ENCODE measurements at regions not wholly inside any gene's neighbourhood (a gene's known extent, or its start where the extent isn't known, plus 50 kb on each side); places are given as distances from the start of the nearest gene placed in this dataset.
"Not testable (repeated sequence)": the region's sequence is repeated elsewhere in the genome, so short reads cannot be mapped to it uniquely, and the experiment has no call there.

DNA sequence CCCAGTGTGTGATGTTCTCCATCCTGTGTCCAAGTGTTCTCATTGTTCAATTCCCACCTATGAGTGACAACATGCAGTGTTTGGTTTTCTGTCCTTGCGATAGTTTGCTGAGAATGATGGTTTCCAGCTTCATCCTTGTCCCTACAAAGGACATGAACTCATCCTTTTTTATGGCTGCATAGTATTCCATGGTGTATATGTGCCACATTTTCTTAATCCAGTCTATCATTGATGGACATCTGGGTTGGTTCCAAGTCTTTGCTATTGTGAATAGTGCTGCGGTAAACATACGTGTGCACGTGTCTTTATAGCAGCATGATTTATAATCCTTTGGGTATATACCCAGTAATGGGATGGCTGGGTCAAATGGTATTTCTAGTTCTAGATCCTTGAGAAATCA lies 134.3 kb downstream of the CCDC71L start:
- CTCF ChIA-PET; H3K9me3 ChIP-seq (ENCODE audit: control extremely low read depth in 1 of 3, control insufficient read depth in 2 of 3, insufficient read depth in 1 of 3, low read length in 2 of 3); intact Hi-C loops (cut with micrococcal nuclease); H3K36me3 ChIP-seq (replicated peaks in 1 of 2; ENCODE audit: control extremely low read depth in 1 of 2, control insufficient read depth in 1 of 2, extremely low read depth in 1 of 2, insufficient read depth in 2 of 2, low read length in 1 of 2); H3K79me2 ChIP-seq (ENCODE audit: control insufficient read depth, insufficient read depth, low read length); H3K27ac Mint-ChIP-seq; H3K4me1 ChIP-seq (ENCODE audit: control insufficient read depth in 2 of 2, insufficient read depth in 2 of 2, low read length in 2 of 2); H3K4me3 Mint-ChIP-seq; H3K4me3 ChIP-seq (ENCODE audit: control extremely low read depth in 1 of 5, extremely low read depth in 1 of 5, insufficient read depth in 1 of 5, low read depth in 2 of 5, low read length in 4 of 5); H3K9me3 Mint-ChIP-seq (ENCODE audit: insufficient read depth); ATAC-seq (ENCODE audit: low read depth); H3K27me3 ChIP-seq (replicated peaks in 1 of 4; ENCODE audit: control extremely low read depth in 1 of 4, control insufficient read depth in 3 of 4, insufficient read depth in 4 of 4, low read length in 3 of 4); H3K27ac ChIP-seq (ENCODE audit: low read length in 2 of 2); H3K4me2 ChIP-seq (replicated peaks; ENCODE audit: low read depth, low read length, poor library complexity, severe bottlenecking); H3K4me1 Mint-ChIP-seq; DNase-seq; H3K9ac ChIP-seq (ENCODE audit: low read length); POLR2A ChIA-PET; H4K20me1 ChIP-seq (ENCODE audit: control insufficient read depth, insufficient read depth, low read length, poor library complexity, severe bottlenecking); H2AFZ ChIP-seq (ENCODE audit: insufficient read depth, low read depth, low read length, poor library complexity, severe bottlenecking): not testable (repeated sequence)
- no CpG with 5 or more reads among the region's 4 CpGs for WGBS (ENCODE audit: insufficient coverage)
- H3K27me3 Mint-ChIP-seq, result peaks cover 19% of the 10 kb centered on the region

DNA sequence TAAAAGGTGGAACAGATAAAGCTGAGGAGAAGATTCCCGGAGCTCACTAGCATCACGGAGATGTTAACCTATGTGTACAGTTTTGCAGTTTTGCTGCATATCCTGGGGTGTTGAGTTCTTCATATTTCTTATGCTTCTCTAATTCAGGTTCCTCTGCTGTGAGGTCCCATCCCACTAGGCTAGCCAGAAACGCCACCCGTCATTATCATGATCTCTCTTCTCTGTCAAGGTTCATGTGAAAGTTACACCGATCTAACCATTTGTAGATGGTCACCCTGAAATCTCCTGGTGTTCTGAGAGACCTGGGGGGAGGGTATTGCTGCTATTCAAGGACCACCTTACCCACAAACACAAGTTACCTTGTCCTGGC lies 136.3 kb downstream of the CCDC71L start:
- H3K4me1 ChIP-seq (ENCODE audit: control insufficient read depth in 2 of 2, insufficient read depth in 2 of 2, low read length in 2 of 2), result no peaks in the 10 kb centered on the region
- H3K79me2 ChIP-seq (ENCODE audit: control insufficient read depth, insufficient read depth, low read length), result no peaks in the 10 kb centered on the region
- no peaks in the 10 kb centered on the region for H3K9me3 ChIP-seq (ENCODE audit: control extremely low read depth in 1 of 3, control insufficient read depth in 2 of 3, insufficient read depth in 1 of 3, low read length in 2 of 3)
- WGBS (ENCODE audit: insufficient coverage), result 100% methylated on average over 2 of the region's 5 CpGs
- intact Hi-C loops (cut with micrococcal nuclease), result no loop called here
- CTCF ChIA-PET, result no interaction called here
- H4K20me1 ChIP-seq (ENCODE audit: control insufficient read depth, insufficient read depth, low read length, poor library complexity, severe bottlenecking), result no peaks in the 10 kb centered on the region
- H3K4me2 ChIP-seq (replicated peaks; ENCODE audit: low read depth, low read length, poor library complexity, severe bottlenecking), result no peak overlapping the region
- H3K27me3 ChIP-seq (replicated peaks in 1 of 4; ENCODE audit: control extremely low read depth in 1 of 4, control insufficient read depth in 3 of 4, insufficient read depth in 4 of 4, low read length in 3 of 4), result peaks cover 0 to 6% (median 2%) of the 10 kb centered on the region in 4 experiments
- no peak overlapping the region for H3K27ac ChIP-seq (ENCODE audit: low read length in 2 of 2)
- no peak overlapping the region for H2AFZ ChIP-seq (ENCODE audit: insufficient read depth, low read depth, low read length, poor library complexity, severe bottlenecking)
- Mint-ChIP-seq H3K27me3 (peaks cover 25% of the 10 kb centered on the region), H3K9me3 (ENCODE audit: insufficient read depth) (no peaks in the 10 kb centered on the region), H3K4me3 (no peak overlapping the region), H3K4me1 (no peaks in the 10 kb centered on the region), H3K27ac (no peak overlapping the region)
- POLR2A ChIA-PET, result no interaction called here
- no peak for DNase-seq
- ATAC-seq (ENCODE audit: low read depth), result no peak
- H3K36me3 ChIP-seq (replicated peaks in 1 of 2; ENCODE audit: control extremely low read depth in 1 of 2, control insufficient read depth in 1 of 2, extremely low read depth in 1 of 2, insufficient read depth in 2 of 2, low read length in 1 of 2), result no peaks in the 10 kb centered on the region
- TF ChIP-seq CTCF (IDR thresholded peaks at IDR 0.05), result no peak
- TF ChIP-seq EZH2 (IDR thresholded peaks at IDR 0.05; ENCODE audit: borderline replicate concordance, insufficient read depth, low read depth, low read length, poor library complexity, severe bottlenecking), result no peak
- H3K4me3 ChIP-seq (ENCODE audit: control extremely low read depth in 1 of 5, extremely low read depth in 1 of 5, insufficient read depth in 1 of 5, low read depth in 2 of 5, low read length in 4 of 5), result no peak overlapping the region
- no peak overlapping the region for H3K9ac ChIP-seq (ENCODE audit: low read length)
